SJSA1 (cell line): ENCODE measurements at regions not wholly inside any gene's neighbourhood (a gene's known extent, or its start where the extent isn't known, plus 50 kb on each side); places are given as distances from the start of the nearest gene placed in this dataset.
"Not testable (repeated sequence)": the region's sequence is repeated elsewhere in the genome, so short reads cannot be mapped to it uniquely, and the experiment has no call there.

Source experiments
- DNase-seq, 2 experiments: peaks; one replicate each; pipeline ENCODE4 v3.0.0-alpha.2; 2015 to 2020; ENCODE audit warnings: low spot score in 2 of 2, low read depth in 1 of 2
- H3K27ac ChIP-seq: fragments of 250-450 bp; sonication (Bioruptor Pico); 2 replicates; pipeline ENCODE4 v1.5.1; 2020; ENCODE audit warnings: mild to moderate bottlenecking, moderate library complexity
- H3K27me3 ChIP-seq: fragments of 250-450 bp; sonication (Bioruptor Pico); replicated peaks from 2 replicates; pipeline ENCODE4 v1.5.1; 2020; ENCODE audit warnings: mild to moderate bottlenecking, moderate library complexity
- H3K36me3 ChIP-seq: fragments of 250-450 bp; sonication (Bioruptor Pico); 2 replicates; pipeline ENCODE4 v1.5.1; 2020; ENCODE audit warnings: mild to moderate bottlenecking
- H3K4me1 ChIP-seq: fragments of 250-450 bp; sonication (Bioruptor Pico); replicated peaks from 2 replicates; pipeline ENCODE4 v1.6.1; 2021; ENCODE audit warnings: mild to moderate bottlenecking
- H3K4me3 ChIP-seq: fragments of 250-450 bp; sonication (Bioruptor Pico); 2 replicates; pipeline ENCODE4 v1.5.1; 2020; ENCODE audit warnings: mild to moderate bottlenecking
- H3K9me3 ChIP-seq: fragments of 250-450 bp; sonication (Bioruptor Pico); replicated peaks from 2 replicates; pipeline ENCODE4 v1.5.1; 2020; ENCODE audit warnings: mild to moderate bottlenecking

DNA sequence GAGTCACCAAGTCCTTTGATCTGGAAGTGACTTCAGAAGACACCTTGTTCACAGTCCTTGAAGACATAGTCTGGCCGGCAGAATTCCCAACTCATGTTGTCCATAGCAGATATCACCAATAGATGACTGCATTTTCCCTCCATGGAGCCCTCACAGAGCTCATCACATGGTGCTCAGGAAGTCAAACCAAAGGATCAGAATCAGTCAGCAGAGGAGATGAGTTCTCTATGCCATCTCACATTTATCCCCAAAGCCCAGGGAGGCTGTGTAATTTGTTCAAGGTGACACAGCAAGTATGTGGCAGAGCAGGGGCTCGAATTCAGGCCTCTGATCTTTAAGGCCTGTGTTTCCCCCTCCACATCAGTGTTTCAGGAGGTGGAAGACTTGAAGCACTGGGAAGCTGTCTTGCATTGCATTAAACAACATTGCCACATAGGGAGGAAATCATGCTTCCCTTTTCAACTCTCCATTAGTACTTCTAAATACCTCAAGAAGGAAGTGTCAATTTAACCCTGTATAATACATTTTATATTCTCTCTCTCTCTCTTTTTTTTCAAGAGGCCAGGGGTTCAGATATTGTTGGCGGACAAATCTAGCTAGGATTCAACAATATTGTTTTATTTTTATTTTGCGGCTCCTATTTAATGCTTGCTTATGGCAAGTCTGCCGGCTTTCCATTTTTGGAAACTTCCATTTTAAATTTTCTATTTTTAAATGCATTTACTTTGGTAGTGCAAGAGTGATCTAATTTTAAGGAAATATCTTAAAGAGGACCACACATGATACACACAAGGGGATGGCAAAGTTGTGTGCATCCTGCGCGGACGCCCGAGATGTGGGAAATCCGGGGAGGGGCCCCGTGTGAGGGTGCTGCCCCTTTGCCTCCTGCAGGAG, 61.9 kb downstream of the NPIPB5 start:
- not testable (repeated sequence) for DNase-seq, H3K36me3 ChIP-seq

DNA sequence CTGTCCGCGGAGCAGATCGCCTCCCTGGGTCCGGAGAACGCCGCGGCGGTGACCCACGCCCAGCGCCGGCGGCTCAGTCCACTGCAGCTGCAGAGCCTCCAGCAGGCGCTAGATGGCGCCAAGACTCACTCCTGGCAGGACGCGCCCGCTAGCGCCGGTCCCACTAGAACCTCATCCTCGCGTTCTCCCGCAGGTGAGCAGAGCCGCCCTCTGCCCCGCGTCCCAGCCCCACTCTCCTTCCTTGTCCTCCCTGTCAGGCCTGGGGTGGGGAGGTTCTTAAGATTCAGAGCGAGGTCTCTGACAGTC, 62.5 kb downstream of the NPIPB5 start:
- H3K4me1 ChIP-seq, DNase-seq, H3K27ac ChIP-seq, H3K9me3 ChIP-seq, H3K27me3 ChIP-seq, H3K4me3 ChIP-seq, H3K36me3 ChIP-seq: not testable (repeated sequence)

More for the DNA sequence above, 61.9 kb downstream of the NPIPB5 start:
- not testable (repeated sequence) for H3K4me1 ChIP-seq, H3K9me3 ChIP-seq, H3K4me3 ChIP-seq, H3K27ac ChIP-seq, H3K27me3 ChIP-seq

GRCh38 chr16:22576506-22576905, 65.8 kb downstream of the NPIPB5 start:
- not testable (repeated sequence) for H3K36me3 ChIP-seq, DNase-seq, H3K27ac ChIP-seq, H3K27me3 ChIP-seq, H3K4me3 ChIP-seq, H3K9me3 ChIP-seq, H3K4me1 ChIP-seq

- H3K4me3 ChIP-seq, H3K27ac ChIP-seq, H3K9me3 ChIP-seq, H3K27me3 ChIP-seq, H3K36me3 ChIP-seq, H3K4me1 ChIP-seq, DNase-seq: not testable (repeated sequence)
These were observed 72.5 kb downstream of the NPIPB5 start for GRCh38 chr16:22583195-22583594.

DNA sequence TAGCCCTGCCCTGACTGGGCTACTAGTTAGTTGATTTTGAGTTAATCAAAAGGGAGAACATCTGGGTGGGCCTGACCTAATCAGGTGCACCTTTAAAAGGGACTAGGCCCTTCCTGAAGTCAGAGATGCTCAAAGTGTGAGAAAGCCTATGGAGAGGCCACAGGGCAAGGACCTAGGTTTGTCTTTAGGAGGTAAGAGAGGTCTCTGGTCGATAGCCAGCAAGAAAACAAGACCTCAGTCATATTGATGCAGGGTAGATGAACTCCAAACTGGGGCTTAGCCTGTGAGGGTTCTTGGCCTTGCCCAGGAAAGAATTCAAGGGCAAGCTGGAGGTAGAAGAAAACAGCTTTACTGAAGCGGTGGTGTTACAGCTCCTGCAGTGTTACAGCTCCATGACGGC, 73.8 kb downstream of the NPIPB5 start:
- not testable (repeated sequence) for H3K9me3 ChIP-seq, H3K27ac ChIP-seq, H3K36me3 ChIP-seq, H3K4me3 ChIP-seq, DNase-seq, H3K27me3 ChIP-seq, H3K4me1 ChIP-seq

DNA sequence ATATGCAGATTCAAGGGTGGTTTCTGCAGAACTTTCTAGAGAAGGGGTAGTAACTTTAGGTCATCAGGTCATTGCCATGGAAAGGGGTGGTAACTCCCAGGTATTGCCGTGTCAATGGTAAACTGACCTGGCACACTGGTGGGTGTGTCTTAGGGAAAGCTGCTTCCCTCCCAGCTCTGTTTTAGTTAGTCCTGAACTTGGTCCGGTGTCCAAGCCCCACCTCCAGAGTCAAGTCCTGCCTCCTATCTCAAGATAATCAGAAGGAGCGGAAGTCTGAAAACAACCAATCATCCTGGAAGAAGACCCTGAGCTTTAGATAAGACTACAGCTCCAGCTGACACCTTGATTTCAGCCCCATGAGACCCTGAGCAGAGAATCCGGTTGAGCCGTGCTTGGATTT, 74.2 kb downstream of the NPIPB5 start:
- H3K36me3 ChIP-seq, H3K4me1 ChIP-seq, H3K4me3 ChIP-seq: not testable (repeated sequence)

DNA sequence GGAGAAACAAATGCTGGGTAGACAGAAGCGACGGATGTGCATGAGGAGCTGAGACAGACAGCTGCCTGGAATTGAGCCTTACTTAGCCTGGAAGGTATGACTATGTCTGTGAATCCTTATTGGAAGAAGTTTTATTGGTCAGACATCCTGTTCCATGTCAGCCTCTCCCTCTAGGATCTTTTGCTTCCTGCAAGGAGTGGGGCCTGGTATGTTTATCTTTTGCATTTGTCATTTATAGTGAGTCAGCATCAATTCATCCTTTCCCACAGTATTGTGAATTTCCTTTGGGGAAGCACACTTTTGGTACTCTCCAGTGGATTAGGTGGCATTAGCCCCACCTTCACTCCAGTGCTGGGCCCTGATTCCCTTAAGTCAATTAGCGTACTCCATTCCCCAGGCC, 74.7 kb downstream of the NPIPB5 start:
- H3K9me3 ChIP-seq, H3K27ac ChIP-seq, H3K27me3 ChIP-seq, H3K36me3 ChIP-seq, H3K4me3 ChIP-seq, H3K4me1 ChIP-seq: not testable (repeated sequence)
- DNase-seq = peak in 1 of 2 experiments; percentile 51

More for the DNA sequence above, 74.2 kb downstream of the NPIPB5 start:
- H3K9me3 ChIP-seq, H3K27me3 ChIP-seq, H3K27ac ChIP-seq, DNase-seq: not testable (repeated sequence)

GRCh38 chr16:22586732-22587131, 76.0 kb downstream of the NPIPB5 start:
- H3K4me1 ChIP-seq, H3K27ac ChIP-seq, H3K4me3 ChIP-seq, H3K9me3 ChIP-seq, H3K27me3 ChIP-seq, DNase-seq, H3K36me3 ChIP-seq: not testable (repeated sequence)

DNA sequence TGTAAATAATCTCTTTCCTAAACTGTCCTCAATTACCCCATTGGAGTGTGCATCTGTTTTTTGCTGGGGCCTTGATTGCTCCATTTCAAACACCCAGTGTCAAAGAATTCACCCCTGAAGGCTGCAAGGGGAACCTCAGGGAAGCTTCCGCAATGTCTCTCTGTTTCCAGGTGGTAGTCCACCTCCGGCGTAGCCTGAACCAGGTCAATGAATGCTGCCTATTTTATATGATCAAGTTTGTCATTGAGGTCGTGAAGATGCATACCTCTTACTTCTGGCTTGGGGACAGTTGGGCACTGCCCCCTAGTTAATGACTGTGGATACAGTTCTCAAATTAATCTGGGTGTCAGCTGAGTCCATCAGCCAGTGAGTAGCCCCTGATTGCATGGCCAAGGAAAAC, 79.1 kb downstream of the NPIPB5 start:
- H3K4me1 ChIP-seq, H3K36me3 ChIP-seq, DNase-seq, H3K4me3 ChIP-seq, H3K9me3 ChIP-seq, H3K27ac ChIP-seq, H3K27me3 ChIP-seq: not testable (repeated sequence)

GRCh38 chr16:22596445-22597045, 85.9 kb downstream of the NPIPB5 start:
- not testable (repeated sequence) for H3K27me3 ChIP-seq, H3K36me3 ChIP-seq, H3K4me1 ChIP-seq, H3K4me3 ChIP-seq, DNase-seq, H3K9me3 ChIP-seq, H3K27ac ChIP-seq

DNA sequence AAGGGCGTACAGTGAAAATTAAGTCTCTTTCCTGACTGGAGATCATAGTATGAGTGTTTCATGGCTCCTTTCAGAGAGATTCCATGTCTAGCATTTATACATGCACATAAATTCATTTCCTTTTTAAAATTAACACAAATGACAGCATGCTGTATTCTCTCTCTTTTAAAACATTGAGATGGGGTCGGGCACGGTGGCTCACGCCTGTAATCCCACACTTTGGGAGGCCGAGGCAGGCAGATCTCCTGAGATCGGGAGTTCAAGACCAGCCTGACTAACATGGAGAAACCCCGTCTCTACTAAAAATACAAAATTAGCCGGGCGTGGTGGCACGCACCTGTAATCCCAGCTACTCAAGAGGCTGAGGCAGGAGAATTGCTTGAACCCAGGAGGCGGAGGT, 93.1 kb downstream of the NPIPB5 start:
- H3K27ac ChIP-seq, H3K4me1 ChIP-seq, H3K36me3 ChIP-seq, H3K27me3 ChIP-seq, H3K9me3 ChIP-seq, DNase-seq, H3K4me3 ChIP-seq: not testable (repeated sequence)

- H3K27me3 ChIP-seq, H3K4me1 ChIP-seq, H3K27ac ChIP-seq, DNase-seq, H3K4me3 ChIP-seq, H3K9me3 ChIP-seq, H3K36me3 ChIP-seq: not testable (repeated sequence)
These were observed 95.9 kb downstream of the NPIPB5 start for GRCh38 chr16:22606619-22607018.

- DNase-seq, H3K4me3 ChIP-seq, H3K27me3 ChIP-seq, H3K9me3 ChIP-seq, H3K27ac ChIP-seq, H3K36me3 ChIP-seq, H3K4me1 ChIP-seq: not testable (repeated sequence)
These were observed 99.1 kb downstream of the NPIPB5 start for GRCh38 chr16:22609798-22610197.

DNA sequence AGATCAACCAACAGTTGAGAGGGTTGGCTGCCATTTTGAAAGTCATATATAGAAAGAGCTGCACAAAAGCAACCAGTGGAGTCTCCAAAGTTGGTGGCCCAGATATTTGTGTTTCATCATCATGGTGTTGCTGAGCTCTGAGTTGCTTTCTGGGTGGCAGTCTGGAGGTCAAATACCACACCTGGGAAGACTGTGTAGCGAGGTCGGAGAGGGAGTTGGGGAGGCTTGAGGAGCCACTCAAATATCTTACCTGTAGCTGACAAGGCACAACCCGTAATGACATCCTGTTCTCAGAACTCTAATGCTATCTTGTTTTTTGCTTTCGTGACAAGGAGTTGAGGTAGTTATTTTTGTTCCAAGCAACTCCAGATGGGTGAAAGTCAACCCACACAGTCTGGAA, 100.4 kb downstream of the NPIPB5 start:
- H3K27me3 ChIP-seq = peaks cover 10% of the 10 kb centered on the region; the same call in 1 of the 2 replicates
- not testable (repeated sequence) for H3K36me3 ChIP-seq, DNase-seq, H3K9me3 ChIP-seq, H3K4me1 ChIP-seq, H3K4me3 ChIP-seq, H3K27ac ChIP-seq
